NCI-H524 (cell line): ENCODE measurements at regions not wholly inside any gene's neighbourhood (a gene's known extent, or its start where the extent isn't known, plus 50 kb on each side); places are given as distances from the start of the nearest gene placed in this dataset.

ENCODE experiments used
- DNase-seq, 2 experiments: peaks; one replicate each; lab custom pipeline; 2025; lab: John Stamatoyannopoulos, UW

- no peak for DNase-seq
These were observed 145.1 kb upstream of the CNTN4 start for GRCh38 chr3:1953536-1953935.

DNA sequence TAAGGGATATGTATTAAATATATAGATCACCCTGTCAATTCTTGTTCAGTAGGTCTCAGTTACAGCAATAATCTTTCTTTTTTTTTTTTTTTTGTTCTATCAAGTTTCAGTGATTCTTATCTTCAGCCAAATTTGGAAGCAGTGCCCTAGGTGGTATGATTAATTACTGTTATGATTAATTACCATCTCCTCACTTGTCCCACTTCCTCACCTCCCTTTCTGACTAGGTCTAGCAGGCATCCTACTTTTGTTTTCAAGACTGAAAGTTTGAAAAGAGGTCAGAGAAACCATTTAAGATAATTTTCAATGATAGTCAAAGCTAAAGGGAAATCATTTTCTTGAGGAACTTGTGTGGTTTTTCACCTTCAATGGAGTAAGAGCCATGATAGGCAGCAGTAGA is 144.0 kb upstream of the CNTN4 start:
- DNase-seq, result no peak

DNA sequence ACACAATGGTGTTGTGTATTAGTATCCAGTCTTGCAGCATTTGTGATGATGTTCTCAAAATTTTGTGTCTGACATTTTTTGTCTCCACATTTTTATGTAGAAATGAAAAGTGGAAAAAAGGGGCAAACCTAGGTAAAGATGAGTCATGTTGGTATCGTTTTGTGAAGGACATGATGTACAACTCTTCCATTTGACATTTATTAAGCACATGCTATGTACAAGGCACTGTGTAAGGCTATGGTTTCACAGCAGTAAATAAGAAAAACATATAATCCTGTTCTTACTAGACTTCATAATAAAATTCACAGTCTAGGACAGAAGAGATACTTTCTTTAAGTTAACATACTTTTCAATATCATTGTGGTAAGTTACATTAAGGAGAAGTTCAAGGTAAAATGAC is 143.5 kb upstream of the CNTN4 start:
- DNase-seq, result no peak

DNA sequence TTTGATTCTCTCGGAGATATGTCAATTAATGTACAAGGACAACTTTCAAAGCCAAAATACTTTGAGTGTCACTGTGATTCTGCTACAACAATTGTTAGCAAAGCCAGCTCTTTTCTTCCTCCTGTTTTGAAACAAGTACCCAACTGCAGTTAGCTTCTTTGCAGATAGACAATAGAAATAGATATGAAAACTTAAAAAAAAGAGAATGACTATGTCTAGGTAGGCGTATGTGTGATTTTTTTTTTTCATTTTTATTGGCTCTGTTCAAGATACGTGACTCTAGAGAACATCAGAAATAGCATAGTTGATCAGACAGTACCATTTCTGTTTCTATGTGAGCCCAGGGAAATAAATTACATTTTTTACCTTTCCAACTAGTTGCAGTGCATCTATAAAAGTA is 142.9 kb upstream of the CNTN4 start:
- DNase-seq, result no peak

DNA sequence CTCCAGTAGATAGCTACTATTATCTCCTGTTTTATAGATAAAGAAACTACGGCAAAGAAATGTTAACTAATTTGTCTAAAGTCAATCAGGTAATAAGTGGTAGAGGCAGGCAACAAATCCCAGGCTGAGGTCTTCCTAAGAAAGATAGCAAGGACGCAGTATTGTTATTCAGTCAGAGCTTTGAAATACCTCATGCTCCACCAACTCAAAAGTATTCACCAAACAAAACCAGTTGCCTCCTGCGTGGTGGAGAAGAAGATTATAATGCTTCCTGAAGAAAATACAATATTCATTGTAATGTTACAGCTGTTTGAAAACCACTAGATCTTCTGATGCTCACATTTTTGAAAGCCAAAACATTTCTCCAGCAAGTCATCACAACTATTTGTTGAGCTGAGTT is 138.2 kb upstream of the CNTN4 start:
- DNase-seq, result no peak

GRCh38 chr3:1962396-1963088 is 136.1 kb upstream of the CNTN4 start:
- DNase-seq, result no peak

DNA sequence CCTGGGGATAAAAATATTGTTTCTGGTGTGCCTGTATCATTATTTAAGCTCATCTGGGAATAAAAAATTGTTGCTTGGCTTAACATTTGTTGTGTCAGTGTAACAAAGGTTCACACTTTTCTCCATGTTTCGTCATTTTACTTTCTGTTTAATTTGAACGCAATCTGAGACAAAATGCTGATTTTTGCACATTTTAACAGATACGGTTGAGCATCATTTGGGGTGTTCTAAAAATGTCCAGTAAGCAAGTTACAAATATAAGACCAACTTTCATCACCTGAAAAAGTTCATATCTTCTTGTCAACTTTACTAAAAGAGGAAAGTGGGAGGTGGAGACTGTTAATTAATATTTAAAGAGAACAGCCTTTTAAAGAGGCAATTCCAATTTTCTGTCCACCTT is 134.8 kb upstream of the CNTN4 start:
- DNase-seq, result no peak

- no peak for DNase-seq
These were observed 131.1 kb upstream of the CNTN4 start for GRCh38 chr3:1967525-1967924.

DNA sequence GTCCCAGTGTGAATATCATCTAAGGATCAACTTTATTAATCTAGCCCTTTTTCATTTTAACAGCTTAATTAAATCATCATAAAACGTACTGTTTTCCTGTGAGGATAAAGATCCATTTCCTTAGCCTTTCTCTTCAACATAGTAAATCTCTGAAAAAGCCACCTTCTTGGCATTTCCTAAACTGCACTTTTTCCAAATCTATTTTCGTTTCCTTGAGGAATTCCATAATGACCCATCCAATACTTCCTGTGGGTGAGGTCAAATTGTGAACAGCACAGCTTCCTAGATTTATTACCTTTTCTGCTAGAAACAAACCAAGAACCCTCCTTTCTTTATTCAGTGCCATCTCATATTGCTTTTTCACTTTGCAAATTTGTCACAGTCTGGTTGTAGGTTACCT is 129.4 kb upstream of the CNTN4 start:
- DNase-seq, result no peak

- no peak for DNase-seq
These were observed 126.9 kb upstream of the CNTN4 start for GRCh38 chr3:1971780-1972179.

GRCh38 chr3:1979961-1980615 is 118.6 kb upstream of the CNTN4 start:
- no peak for DNase-seq

- DNase-seq, result peak; percentile 3 to 45
These were observed 110.7 kb upstream of the CNTN4 start for GRCh38 chr3:1987980-1988379.

- DNase-seq, result no peak
These were observed 99.9 kb upstream of the CNTN4 start for GRCh38 chr3:1998739-1999138.

- DNase-seq, result no peak
These were observed 97.2 kb upstream of the CNTN4 start for GRCh38 chr3:2001306-2002108.

DNA sequence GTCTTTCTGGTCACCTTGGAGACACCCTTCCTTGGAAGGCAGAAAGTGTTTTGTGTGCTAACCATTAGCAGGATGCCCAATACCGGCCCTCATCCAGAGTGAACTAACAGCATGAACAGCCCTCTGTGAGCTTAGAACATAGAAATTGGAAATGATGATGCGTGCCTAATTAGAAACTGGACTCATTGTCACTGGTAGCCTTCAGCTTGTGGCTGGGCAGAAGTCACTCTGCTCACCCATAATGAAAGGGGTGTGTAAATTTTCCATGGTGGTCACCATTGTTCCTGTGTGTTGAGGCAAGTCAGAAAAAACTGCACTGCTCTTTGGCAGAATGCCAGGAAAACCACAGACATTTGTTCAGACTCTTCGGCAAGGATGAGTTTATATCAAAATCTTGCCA is 74.7 kb upstream of the CNTN4 start:
- DNase-seq, result no peak

DNA sequence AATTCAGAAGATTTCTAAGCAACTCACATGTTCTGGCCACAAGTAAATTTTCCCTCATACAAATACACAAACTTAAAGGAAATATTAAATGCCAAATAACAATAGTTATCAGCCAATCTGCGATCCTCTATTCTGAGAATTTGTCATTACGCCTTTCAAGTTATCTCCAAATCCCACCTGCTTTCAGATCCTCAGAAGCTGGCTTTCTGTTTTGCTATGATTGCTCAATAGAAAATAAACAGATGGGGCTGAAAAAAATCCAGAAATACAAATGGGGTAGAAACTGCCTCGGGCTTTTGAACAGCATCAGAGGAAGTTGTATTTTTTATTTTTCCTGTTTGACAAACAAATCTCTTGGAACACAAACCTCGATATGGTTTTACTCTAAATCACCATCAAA is 74.0 kb upstream of the CNTN4 start:
- no peak for DNase-seq

GRCh38 chr3:2029559-2029958 is 69.1 kb upstream of the CNTN4 start:
- no peak for DNase-seq

DNA sequence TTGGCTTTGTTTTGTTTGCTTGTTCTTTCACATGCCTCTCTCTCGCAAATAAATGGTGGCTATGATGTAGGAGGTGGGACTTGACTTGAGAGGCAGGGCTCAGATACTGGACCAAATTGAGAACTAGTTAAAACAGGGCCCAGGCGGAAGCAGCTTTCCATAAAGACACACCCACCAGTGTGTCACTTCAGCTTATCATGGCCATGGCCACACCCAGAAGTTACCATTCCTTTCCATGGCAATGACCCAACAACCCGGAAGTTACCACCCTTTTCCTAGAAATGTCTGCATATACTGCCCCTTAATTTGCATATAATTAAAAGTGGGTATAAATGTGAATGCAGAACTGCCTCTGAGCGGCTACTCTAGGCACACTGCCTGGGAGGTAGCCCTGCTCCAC is 62.6 kb upstream of the CNTN4 start:
- DNase-seq, result no peak

GRCh38 chr3:2041931-2042330 is 56.7 kb upstream of the CNTN4 start:
- no peak for DNase-seq
